Nucleus accumbens (tissue), 56 donors: ENCODE measurements at regions not wholly inside any gene's neighbourhood (a gene's known extent, or its start where the extent isn't known, plus 50 kb on each side); places are given as distances from the start of the nearest gene placed in this dataset.

ENCODE experiments used
- DNase-seq, 56 donors: peaks; one replicate each; lab custom pipeline; 2025; lab: John Stamatoyannopoulos, UW

DNA sequence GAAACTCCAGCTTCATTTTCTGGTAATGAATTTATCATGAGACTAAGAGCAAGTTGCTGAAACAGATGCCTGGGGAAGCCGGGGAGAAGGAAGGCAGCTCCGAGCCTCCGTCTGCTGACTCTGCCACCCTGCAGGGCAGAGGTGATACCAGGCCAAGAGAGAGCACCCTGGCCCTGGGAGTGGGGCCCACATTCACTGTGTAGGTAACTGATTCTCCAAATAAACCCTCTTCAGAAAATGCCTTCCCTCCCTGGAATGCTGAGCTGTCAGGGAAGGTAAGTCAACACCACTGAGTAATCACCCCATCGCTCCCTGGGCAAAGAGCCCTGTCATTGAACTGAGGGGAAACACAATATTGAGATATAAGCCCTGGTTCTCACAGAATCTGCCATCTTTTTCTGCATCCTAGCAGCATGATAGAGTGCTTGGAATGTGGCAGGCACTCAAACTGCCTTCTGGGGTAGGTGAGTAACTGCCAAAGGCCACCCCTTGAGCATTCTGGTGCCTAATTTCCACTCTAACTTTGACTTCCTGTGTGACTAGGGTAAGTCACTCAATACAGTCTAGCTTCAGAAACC lies 147.6 kb downstream of the SPATA19 start:
- DNase-seq = no peak

DNA sequence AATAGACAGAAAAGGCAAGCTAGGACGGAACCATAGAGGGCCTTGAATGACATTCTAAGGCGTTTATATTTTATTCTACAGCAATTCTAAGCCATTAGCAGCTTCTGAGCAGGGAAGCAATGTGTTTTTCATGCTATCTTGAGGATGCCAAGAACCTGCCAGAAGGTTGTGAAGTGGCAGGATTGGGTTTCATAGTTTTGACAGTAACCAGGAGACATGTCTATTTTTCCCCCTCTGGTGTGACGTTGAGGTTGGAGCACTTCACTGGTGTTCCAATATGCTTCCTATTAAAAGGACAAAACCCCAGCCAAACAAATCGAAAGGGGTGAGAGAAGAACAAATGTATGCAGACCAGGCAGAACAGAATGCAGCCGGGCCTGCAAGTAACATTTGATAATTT lies 148.2 kb downstream of the SPATA19 start:
- DNase-seq = no peak

- no peak for DNase-seq
These were observed 149.9 kb downstream of the SPATA19 start for GRCh38 chr11:133695387-133695786.

DNA sequence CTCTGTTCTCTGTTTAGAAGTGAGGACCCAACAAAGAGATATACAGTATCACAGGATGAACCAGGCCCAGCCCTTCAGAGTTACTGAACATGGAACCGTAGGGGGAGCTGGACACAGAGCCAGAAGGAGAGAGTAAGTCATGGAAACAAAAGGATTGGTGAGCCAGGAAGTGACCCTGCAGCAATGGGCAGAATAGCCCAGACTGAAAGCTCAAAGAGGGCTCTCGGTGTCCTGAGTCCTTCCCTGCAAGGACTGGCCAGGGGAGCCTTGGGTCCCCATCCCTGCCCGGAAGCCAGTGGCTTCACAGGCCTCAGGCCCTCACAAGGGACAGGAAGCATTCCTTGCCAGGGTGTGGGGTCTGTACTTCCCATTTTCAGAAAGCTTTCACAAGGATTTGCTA lies 150.6 kb downstream of the SPATA19 start:
- no peak for DNase-seq

GRCh38 chr11:133693110-133693509 lies 152.2 kb downstream of the SPATA19 start:
- DNase-seq = no peak

GRCh38 chr11:133692126-133692934 lies 153.0 kb downstream of the SPATA19 start:
- DNase-seq = no peak

- DNase-seq = no peak
These were observed 155.5 kb upstream of the OPCML start for GRCh38 chr11:133687781-133688180.

GRCh38 chr11:133681901-133682300 lies 149.6 kb upstream of the OPCML start:
- DNase-seq = no peak

DNA sequence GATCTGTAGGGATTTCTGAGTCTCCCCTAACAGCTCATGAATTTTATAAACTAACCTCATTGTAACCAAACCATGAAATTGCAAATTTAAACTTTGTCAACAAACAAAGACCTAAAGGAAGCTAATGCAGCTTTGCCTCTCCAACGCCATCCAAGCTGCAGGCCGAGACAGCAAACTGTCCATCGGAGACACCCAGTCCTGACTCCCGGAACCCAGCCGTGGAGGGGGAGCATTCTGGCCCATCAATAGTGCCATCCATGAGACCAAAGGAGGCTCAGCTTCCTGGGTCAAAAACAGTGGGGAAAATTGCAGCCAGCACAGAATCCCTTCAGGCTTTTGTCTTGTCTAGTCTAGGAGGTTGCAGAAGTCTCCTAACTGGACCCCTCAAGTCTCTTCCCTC lies 147.6 kb upstream of the OPCML start:
- DNase-seq = no peak

- DNase-seq = no peak
These were observed 145.9 kb upstream of the OPCML start for GRCh38 chr11:133678191-133678590.

DNA sequence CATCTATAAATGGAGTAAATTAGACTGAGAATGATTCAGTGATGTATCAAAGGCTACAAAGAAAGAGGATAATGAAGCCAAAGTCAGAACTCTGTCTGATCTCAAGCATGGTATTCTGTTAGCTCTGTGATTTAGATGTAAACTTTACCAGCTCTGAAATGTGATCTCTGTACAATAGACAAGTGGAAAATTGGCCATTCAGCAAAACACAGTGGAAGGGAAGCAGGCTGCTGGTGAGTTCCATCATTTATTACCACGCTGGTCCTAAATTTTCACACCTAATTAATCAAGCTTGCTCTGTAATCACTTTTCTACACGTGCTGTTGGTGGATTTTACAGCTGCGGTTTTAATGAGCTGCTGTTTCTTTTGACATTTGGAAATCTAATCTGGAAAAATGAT lies 145.1 kb upstream of the OPCML start:
- DNase-seq = no peak

GRCh38 chr11:133676265-133676664 lies 144.0 kb upstream of the OPCML start:
- no peak for DNase-seq

DNA sequence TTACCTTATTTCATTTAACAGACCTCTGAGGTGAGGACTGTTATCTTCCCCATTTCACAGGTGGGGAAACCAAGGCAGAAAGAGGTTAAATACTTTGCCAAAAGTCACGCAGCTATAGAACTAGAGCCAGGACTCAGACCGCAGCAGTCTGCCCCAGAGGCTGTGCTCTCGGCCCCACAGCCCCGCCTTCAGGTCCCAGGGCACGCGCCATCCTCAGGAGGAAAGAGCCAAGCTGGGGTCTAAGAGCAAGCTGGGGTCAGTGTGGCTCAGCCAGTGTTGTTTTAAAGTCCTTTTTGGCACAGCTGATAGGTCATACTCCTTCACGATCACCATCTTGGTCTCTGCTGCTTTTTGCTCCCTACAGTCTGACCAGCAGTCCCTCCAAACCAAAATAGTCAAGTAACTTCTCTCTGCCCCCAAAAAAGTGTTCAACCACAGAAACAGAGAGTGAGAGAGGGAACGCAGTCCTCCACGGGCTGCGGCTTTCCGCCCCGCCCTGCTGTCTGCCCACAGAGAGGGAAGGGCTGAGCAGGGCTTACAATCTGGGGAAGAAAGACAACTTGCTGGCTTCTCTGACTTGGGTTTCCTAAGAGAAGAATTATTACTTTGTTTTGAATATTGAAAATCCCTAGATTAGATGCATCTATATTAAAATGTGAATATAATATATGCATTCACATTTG lies 137.2 kb upstream of the OPCML start:
- no peak for DNase-seq

DNA sequence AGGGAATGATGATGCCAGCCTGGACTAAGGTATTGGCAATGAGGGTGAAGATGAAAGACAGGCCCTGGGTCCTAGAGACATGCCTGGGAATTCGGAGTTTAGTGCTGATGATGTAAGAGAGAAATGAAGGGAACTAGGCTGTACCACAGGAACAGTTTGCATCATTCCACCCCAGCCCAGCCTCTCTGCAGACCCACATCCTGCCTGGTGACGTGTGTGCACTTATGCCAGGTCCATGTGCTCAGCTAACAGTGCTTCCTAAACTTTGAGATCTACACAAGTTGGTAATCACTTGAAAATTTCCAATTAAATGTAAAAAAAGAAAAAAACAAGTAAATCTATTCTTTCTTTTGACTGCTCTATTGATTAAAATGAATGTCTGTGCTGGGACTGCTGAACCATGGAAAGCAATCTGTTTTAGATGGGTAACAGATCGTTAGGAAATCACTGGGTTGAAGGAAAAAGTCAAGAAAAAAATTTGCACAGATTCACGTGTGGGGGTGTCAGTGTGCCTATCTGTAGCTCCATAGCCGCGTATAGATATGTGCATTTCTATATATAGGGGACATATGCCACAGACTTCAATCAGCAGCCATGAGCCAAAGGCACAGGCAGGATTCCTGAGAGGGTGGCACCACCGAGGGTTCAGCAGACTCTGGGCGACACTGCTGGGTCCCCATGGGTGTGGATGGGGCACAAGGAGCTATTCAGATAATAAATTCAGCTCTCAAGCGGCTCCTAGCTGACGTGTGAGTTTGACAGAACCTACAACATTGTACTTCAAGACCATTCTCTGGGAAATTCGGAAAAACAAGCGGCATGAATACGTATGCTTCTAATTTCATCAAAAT lies 131.1 kb upstream of the OPCML start:
- no peak for DNase-seq

DNA sequence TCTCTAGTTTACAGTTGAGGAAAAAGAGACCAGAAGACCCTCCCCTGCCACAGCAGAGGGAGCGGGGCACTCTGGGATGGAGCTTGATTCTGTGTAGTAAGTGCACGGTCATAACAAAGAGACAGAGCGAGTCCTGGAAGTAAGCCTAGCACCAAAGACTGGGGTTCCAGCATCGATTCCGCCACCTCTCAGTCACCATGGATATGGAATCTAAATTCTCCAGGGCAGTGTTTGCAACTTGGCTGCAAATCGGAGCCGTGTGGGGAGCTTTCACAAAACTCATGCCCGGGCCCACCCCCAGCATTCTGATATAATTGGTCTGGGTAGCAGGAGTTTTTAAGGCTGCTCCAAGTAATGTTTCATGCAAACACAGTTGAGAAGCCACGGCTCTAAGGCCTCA lies 129.5 kb upstream of the OPCML start:
- DNase-seq = peak in 19 of 56 donors; percentile 1 to 55 (median 14)

DNA sequence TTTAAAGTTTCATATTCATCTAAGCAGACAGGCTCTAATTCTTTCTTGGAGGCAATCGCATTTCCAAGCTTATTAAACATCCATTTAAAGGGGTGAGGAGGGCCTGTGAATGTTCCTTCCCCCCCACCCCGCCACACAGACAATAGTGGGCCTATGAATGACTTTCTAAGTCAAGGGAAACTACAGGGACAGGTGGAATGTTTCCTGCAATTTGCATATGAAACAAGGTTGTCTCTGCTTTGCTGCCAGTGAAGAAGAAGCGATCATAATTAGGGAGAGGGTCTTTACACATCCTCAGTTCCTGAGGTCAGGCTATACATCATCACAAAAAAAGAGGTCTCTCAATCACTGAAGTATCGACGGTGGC lies 127.9 kb upstream of the OPCML start:
- DNase-seq = no peak

DNA sequence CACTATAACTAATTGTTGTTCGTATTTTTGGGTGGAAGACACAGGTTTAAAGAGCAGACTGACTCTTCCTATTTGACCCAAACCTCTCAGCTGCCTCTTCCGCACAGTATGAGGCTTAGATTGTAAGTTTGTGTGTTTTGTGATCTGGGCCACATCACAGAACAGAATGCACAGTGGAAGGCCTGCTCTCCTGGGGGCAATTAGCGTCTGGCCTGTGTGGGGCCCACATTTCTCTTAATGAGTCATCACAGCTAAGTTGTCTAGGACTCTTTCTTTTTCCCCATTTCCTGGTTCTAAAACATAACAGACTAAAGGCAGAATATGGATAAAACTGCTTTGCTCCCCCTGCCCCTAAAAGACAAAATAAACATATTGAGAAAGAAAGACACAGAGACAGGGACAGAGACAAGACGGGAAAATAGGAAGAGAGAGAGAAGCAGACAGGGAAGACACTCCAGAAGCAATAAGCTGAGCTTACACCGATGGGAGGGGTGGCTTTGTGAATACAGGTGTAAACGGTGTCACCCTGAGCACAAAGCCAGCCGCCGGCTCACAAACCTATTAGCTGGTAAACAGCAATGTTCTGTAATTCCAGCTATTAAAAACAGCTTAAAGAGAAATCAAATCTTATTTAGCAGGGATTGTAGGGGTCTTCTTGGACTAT lies 127.4 kb upstream of the OPCML start:
- no peak for DNase-seq

GRCh38 chr11:133657054-133657453 lies 124.8 kb upstream of the OPCML start:
- no peak for DNase-seq

DNA sequence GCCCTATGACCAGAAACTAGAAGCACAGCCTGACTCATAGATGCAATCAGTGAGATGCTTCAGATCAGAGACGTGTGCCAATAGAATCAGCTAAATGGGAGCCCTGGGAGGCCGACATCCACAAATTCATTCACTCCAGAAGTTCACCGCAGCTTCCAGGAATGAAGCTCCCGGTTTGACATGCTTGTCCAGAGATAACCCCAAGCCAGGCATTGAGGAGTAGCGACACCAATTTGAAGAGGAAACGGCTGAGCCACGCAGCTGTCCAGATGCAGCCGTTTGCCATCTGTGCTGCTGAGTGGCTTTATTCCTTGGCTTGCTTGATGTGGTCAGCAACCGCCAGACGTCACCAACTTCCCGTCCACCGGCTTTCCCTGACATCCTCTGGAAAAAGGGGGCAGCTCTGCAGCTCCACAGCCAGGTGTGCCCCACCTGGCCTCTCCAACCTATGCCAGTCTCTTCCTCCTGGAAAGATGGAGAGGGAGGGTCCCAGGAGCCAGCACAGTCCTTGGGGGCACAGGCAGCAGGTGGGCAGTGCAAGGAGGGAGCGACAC lies 123.9 kb upstream of the OPCML start:
- DNase-seq = no peak

- no peak for DNase-seq
These were observed 122.4 kb upstream of the OPCML start for GRCh38 chr11:133654630-133655212.
